C4-2B (cell line): ENCODE measurements at regions not wholly inside any gene's neighbourhood (a gene's known extent, or its start where the extent isn't known, plus 50 kb on each side); places are given as distances from the start of the nearest gene placed in this dataset.
"Not testable (repeated sequence)": the region's sequence is repeated elsewhere in the genome, so short reads cannot be mapped to it uniquely, and the experiment has no call there.

ENCODE experiments used
- H3K27ac ChIP-seq: fragments of 450-650 bp; 2 replicates; pipeline ENCODE4 v1.5.1; 2017
- CTCF ChIP-seq: fragments of 450-650 bp; conservative IDR thresholded peaks from 2 replicates; pipeline ENCODE4 v1.5.1; 2017; ENCODE audit warnings: mild to moderate bottlenecking
- ZFX ChIP-seq: fragments of 450-650 bp; IDR thresholded peaks from 2 replicates; pipeline ENCODE4 v1.6.1; 2017

- TF ChIP-seq CTCF (no peak), ZFX (no peak)
- no peak overlapping the region for H3K27ac ChIP-seq
Observed at GRCh38 chr3:22012471-22012870, 261.5 kb upstream of the ZNF385D start.

GRCh38 chr3:22013641-22014040 is 262.6 kb upstream of the ZNF385D start:
- TF ChIP-seq CTCF, result no peak
- no peak for TF ChIP-seq ZFX
- no peak overlapping the region for H3K27ac ChIP-seq

- no peak overlapping the region for H3K27ac ChIP-seq
- TF ChIP-seq ZFX (no peak), CTCF (no peak)
Observed at GRCh38 chr3:22016197-22016596, 265.2 kb upstream of the ZNF385D start.

GRCh38 chr3:22024638-22025037 is 273.6 kb upstream of the ZNF385D start:
- not testable (repeated sequence) for H3K27ac ChIP-seq

- TF ChIP-seq CTCF, result no peak
- TF ChIP-seq ZFX, result no peak
- no peak overlapping the region for H3K27ac ChIP-seq
Observed at GRCh38 chr3:22029480-22029879, 278.5 kb upstream of the ZNF385D start.

- H3K27ac ChIP-seq, result no peak overlapping the region
- no peak for TF ChIP-seq CTCF
- TF ChIP-seq ZFX, result no peak
Observed at GRCh38 chr3:22039161-22039560, 288.2 kb upstream of the ZNF385D start.

GRCh38 chr3:22040150-22040549 is 289.1 kb upstream of the ZNF385D start:
- TF ChIP-seq CTCF (no peak), ZFX (no peak)

GRCh38 chr3:22045882-22046281 is 294.9 kb upstream of the ZNF385D start:
- no peak overlapping the region for H3K27ac ChIP-seq
- no peak for TF ChIP-seq CTCF
- no peak for TF ChIP-seq ZFX

More at GRCh38 chr3:22040150-22040549, 289.1 kb upstream of the ZNF385D start:
- no peak overlapping the region for H3K27ac ChIP-seq
